Suprapubic skin (tissue), 4 donors: ENCODE measurements at regions not wholly inside any gene's neighbourhood (a gene's known extent, or its start where the extent isn't known, plus 50 kb on each side); places are given as distances from the start of the nearest gene placed in this dataset.

ENCODE experiments used
- DNase-seq, 2 donors: peaks; one replicate each; pipeline ENCODE4 v3.0.0-alpha.2; 2019; ENCODE audit warnings: low spot score in 2 of 2
- H3K27ac ChIP-seq: fragments of 200-600 bp; sonication (generic); one replicate; pipeline ENCODE4 v1.5.1; 2019
- H3K27me3 ChIP-seq: fragments of 200-600 bp; sonication (generic); one replicate; pipeline ENCODE4 v1.5.1; 2019
- H3K36me3 ChIP-seq: fragments of 200-600 bp; sonication (generic); one replicate; pipeline ENCODE4 v1.5.1; 2019
- H3K4me1 ChIP-seq: fragments of 200-600 bp; sonication (generic); one replicate; pipeline ENCODE4 v1.5.1; 2019
- H3K4me3 ChIP-seq: fragments of 200-600 bp; sonication (generic); one replicate; pipeline ENCODE4 v1.5.1; 2019; ENCODE audit warnings: mild to moderate bottlenecking
- H3K9me3 ChIP-seq: fragments of 200-600 bp; sonication (generic); one replicate; pipeline ENCODE4 v1.5.1; 2019
- EP300 ChIP-seq: sonication (generic); formaldehyde crosslinking; IDR thresholded peaks from one replicate; pipeline ENCODE4 v1.6.1; 2017; ENCODE audit warnings: antibody characterized with exemption
- POLR2A ChIP-seq, 2 donors: fragments of 450-650 bp; IDR thresholded peaks; one replicate each; pipeline ENCODE4 v1.6.1; 2017; ENCODE audit warnings: antibody characterized with exemption in 2 of 2, mild to moderate bottlenecking in 2 of 2, moderate library complexity in 2 of 2
- POLR2AphosphoS5 ChIP-seq, 3 donors: sonication (generic); formaldehyde crosslinking; IDR thresholded peaks; one replicate each; pipeline ENCODE4 v1.6.1; 2017; ENCODE audit warnings: antibody characterized with exemption in 3 of 3
- WGBS: methylation state at CpG from one replicate; pipeline ENCODE4 v1.1.5; 2018; 5-methylcytosine and 5-hydroxymethylcytosine counted together
- TF ChIP-seq, protein P1 (sequence below), 2 donors: fragments of 200-600 bp in 1 of 2; fragments of 450-650 bp in 1 of 2; sonication (generic) in 1 of 2; IDR thresholded peaks; one replicate each; pipeline ENCODE4 v1.5.1; 2016 to 2019; ENCODE audit warnings: antibody characterized with exemption in 2 of 2, mild to moderate bottlenecking in 1 of 2, moderate library complexity in 1 of 2

DNA sequence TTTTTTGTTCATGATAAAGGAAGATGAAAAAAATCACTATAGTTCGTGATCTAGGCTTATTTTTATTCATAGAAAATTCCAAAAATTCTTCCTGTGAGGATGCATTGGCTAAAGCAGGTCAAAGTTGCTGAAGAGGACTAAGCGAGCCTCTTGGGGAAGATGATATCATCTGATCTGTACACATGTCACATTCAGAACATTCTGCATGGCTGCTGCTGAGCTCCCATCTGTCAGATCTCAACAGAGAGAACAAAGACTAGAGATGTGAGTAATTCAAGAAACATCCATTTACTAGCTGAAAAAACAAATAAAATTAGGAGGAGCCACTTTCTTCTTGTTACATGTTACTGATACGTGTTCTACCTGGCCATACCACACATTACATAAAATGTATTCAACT, 518.6 kb upstream of the FSIP2 start:
- 48% methylated on average over 3 of the region's 3 CpGs for WGBS
- TF ChIP-seq POLR2AphosphoS5 (IDR thresholded peaks at IDR 0.05): no peak
- TF ChIP-seq, protein P1, sequence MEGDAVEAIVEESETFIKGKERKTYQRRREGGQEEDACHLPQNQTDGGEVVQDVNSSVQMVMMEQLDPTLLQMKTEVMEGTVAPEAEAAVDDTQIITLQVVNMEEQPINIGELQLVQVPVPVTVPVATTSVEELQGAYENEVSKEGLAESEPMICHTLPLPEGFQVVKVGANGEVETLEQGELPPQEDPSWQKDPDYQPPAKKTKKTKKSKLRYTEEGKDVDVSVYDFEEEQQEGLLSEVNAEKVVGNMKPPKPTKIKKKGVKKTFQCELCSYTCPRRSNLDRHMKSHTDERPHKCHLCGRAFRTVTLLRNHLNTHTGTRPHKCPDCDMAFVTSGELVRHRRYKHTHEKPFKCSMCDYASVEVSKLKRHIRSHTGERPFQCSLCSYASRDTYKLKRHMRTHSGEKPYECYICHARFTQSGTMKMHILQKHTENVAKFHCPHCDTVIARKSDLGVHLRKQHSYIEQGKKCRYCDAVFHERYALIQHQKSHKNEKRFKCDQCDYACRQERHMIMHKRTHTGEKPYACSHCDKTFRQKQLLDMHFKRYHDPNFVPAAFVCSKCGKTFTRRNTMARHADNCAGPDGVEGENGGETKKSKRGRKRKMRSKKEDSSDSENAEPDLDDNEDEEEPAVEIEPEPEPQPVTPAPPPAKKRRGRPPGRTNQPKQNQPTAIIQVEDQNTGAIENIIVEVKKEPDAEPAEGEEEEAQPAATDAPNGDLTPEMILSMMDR (IDR thresholded peaks at IDR 0.05): no peak
- no peak for TF ChIP-seq POLR2A (IDR thresholded peaks at IDR 0.05)
- no peak for TF ChIP-seq EP300
- no peaks in the 10 kb centered on the region for H3K27me3 ChIP-seq

GRCh38 chr2:185222311-185222710, 516.3 kb upstream of the FSIP2 start:
- Histone ChIP-seq H3K4me3 (no peak overlapping the region), H3K27ac (no peak overlapping the region), H3K27me3 (no peaks in the 10 kb centered on the region), H3K9me3 (no peaks in the 10 kb centered on the region), H3K4me1 (no peaks in the 10 kb centered on the region), H3K36me3 (no peaks in the 10 kb centered on the region)
- TF ChIP-seq EP300 (no peak), POLR2AphosphoS5 (IDR thresholded peaks at IDR 0.05) (no peak), POLR2A (IDR thresholded peaks at IDR 0.05) (no peak)
- TF ChIP-seq, protein P1 (IDR thresholded peaks at IDR 0.05): no peak
- no peak for DNase-seq
- 75% methylated on average over 1 of the region's 1 CpG for WGBS

More for the DNA sequence above, 518.6 kb upstream of the FSIP2 start:
- H3K9me3 ChIP-seq: no peaks in the 10 kb centered on the region
- H3K36me3 ChIP-seq: no peaks in the 10 kb centered on the region
- no peak overlapping the region for H3K27ac ChIP-seq
- H3K4me1 ChIP-seq: no peaks in the 10 kb centered on the region
- no peak overlapping the region for H3K4me3 ChIP-seq
- no peak for DNase-seq

DNA sequence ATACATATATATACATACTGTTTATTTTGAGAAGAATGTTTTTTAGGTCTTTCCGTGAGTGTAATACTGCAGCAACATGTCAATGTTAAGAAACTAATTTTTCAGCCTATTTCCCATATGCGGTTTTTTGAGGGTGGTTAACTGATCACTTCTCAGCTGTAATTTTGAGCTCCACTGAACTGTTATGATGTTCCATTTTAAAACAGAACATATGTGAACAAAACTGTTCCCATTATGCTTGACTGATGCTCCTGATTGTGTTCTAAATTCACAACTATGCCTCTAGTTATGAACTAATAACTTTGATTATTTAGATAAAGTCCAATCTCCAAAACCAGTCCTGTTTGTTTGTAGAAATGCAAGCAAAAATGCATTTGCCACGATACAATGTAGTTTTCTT, 511.2 kb upstream of the FSIP2 start:
- TF ChIP-seq, protein P1 (IDR thresholded peaks at IDR 0.05): no peak
- no peak for TF ChIP-seq POLR2A (IDR thresholded peaks at IDR 0.05)
- TF ChIP-seq EP300: no peak
- TF ChIP-seq POLR2AphosphoS5 (IDR thresholded peaks at IDR 0.05): no peak

GRCh38 chr2:185239491-185239890, 499.1 kb upstream of the FSIP2 start:
- no peaks in the 10 kb centered on the region for H3K27me3 ChIP-seq
- no peak overlapping the region for H3K27ac ChIP-seq
- H3K4me1 ChIP-seq: no peaks in the 10 kb centered on the region
- H3K4me3 ChIP-seq: no peak overlapping the region
- no peak for DNase-seq
- no peaks in the 10 kb centered on the region for H3K9me3 ChIP-seq
- H3K36me3 ChIP-seq: no peaks in the 10 kb centered on the region
- 75% methylated on average over 1 of the region's 1 CpG for WGBS
- TF ChIP-seq EP300 (no peak), POLR2A (IDR thresholded peaks at IDR 0.05) (no peak), POLR2AphosphoS5 (IDR thresholded peaks at IDR 0.05) (no peak)
- TF ChIP-seq, protein P1 (IDR thresholded peaks at IDR 0.05): no peak

More for the DNA sequence above, 511.2 kb upstream of the FSIP2 start:
- H3K27ac ChIP-seq: no peak overlapping the region
- no peak for DNase-seq
- H3K4me3 ChIP-seq: no peak overlapping the region
- H3K9me3 ChIP-seq: no peaks in the 10 kb centered on the region
- 72% methylated on average over 3 of the region's 3 CpGs for WGBS
- no peaks in the 10 kb centered on the region for H3K27me3 ChIP-seq
- H3K36me3 ChIP-seq: no peaks in the 10 kb centered on the region
- no peaks in the 10 kb centered on the region for H3K4me1 ChIP-seq

DNA sequence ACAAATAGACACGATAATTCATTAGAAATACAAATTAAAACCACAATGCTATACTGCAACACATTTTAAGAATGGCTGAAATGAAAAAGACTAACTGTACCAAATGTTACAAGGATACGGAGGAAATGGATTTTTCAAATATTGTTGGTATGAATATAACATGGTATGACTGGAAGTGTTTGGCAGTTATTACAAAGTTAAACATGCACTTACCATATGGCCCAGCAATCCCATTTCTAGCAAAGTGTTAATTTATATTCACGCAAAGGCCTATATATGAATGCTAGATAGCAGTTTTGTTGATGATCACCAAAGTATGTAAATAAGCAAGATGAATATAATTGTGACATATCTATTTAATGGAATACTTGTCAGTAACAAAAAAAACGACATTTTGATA, 497.8 kb upstream of the FSIP2 start:
- TF ChIP-seq POLR2AphosphoS5 (IDR thresholded peaks at IDR 0.05) (no peak), POLR2A (IDR thresholded peaks at IDR 0.05) (no peak), EP300 (no peak)
- TF ChIP-seq, protein P1 (IDR thresholded peaks at IDR 0.05): no peak
- Histone ChIP-seq H3K4me1 (no peaks in the 10 kb centered on the region), H3K4me3 (no peak overlapping the region), H3K27ac (no peak overlapping the region), H3K27me3 (no peaks in the 10 kb centered on the region), H3K36me3 (no peaks in the 10 kb centered on the region), H3K9me3 (no peaks in the 10 kb centered on the region)
- no peak for DNase-seq
- WGBS: 60% methylated on average over 4 of the region's 4 CpGs
